HCT116 (cell line): ENCODE measurements at regions not wholly inside any gene's neighbourhood (a gene's known extent, or its start where the extent isn't known, plus 50 kb on each side); places are given as distances from the start of the nearest gene placed in this dataset.

Experiments
- ATAC-seq: fragments of 200-7000 bp; cut with Tn5 transposase; 2 replicates; pipeline ENCODE4 v1.9.1; 2020; ENCODE audit warnings: mild to moderate bottlenecking, moderate library complexity
- BruUV-seq: library from RNA; stranded (reverse); fragments of 400-500 nt; replicated peaks from 2 replicates; lab custom pipeline; 2021; lab: Mats Ljungman, UMichigan
- CTCF ChIA-PET: fragments of 300-600 bp; sonication (Branson Sonifier 250); formaldehyde crosslinking; loops from one replicate; lab custom pipeline; 2021; ENCODE audit warnings: antibody characterized with exemption; lab: Charles Lee
- POLR2A ChIA-PET: fragments of 300-600, 350-600 bp; sonication (Branson Sonifier 250); formaldehyde crosslinking; loops from one replicate; lab custom pipeline; 2021; ENCODE audit warnings: antibody characterized with exemption; lab: Charles Lee
- RAD21 ChIA-PET, 2 experiments: fragments of 300-600 bp; sonication (Branson Sonifier 250); formaldehyde crosslinking; loops; one replicate each; lab custom pipeline; 2023; ENCODE audit warnings: low total read pairs in 2 of 2; ENCODE audit not compliant: uncharacterized antibody in 2 of 2, unreplicated experiment in 2 of 2, low non-redundant PET in 1 of 2; lab: Charles Lee
- DNase-seq: peaks from one replicate; pipeline ENCODE4 v3.0.0-alpha.2; 2010; ENCODE audit warnings: low read depth, low spot score
- H2AFZ ChIP-seq: fragments of 200-600 bp; shearing (Covaris generic), sonication (generic); 2 replicates; pipeline ENCODE4 v1.6.1; 2017; ENCODE audit warnings: low read depth, mixed run types, mixed read lengths, antibody characterized with exemption, low read length; ENCODE audit not compliant: poor library complexity, severe bottlenecking
- H3K27ac ChIP-seq: 2 replicates; pipeline ENCODE4 v1.5.1; 2012; ENCODE audit warnings: low read depth, low read length
- H3K27me3 ChIP-seq: fragments of 200-600 bp; sonication (generic); 2 replicates; pipeline ENCODE4 v1.6.1; 2016; ENCODE audit warnings: mixed run types, low read length, mixed read lengths; ENCODE audit not compliant: insufficient read depth
- H3K36me3 ChIP-seq, 2 experiments: fragments of 200-500 bp in 1 of 2; fragments of 200-600 bp in 1 of 2; sonication (Bioruptor generic) in 1 of 2; sonication (generic) in 1 of 2; 2 replicates each; pipeline versions ENCODE4 v1.5.1 to v1.6.1; 2014 to 2016; ENCODE audit warnings: low read length in 2 of 2, inconsistent platforms in 1 of 2, mixed read lengths in 1 of 2, mixed run types in 1 of 2; ENCODE audit not compliant: insufficient read depth in 2 of 2, control insufficient read depth in 1 of 2
- H3K4me1 ChIP-seq, 2 experiments: fragments of 200-600 bp in 1 of 2; sonication (generic) in 1 of 2; 2 replicates each; pipeline versions ENCODE4 v1.5.1 to v1.6.1; 2012 to 2017; ENCODE audit warnings: low read length in 2 of 2, inconsistent platforms in 1 of 2, mild to moderate bottlenecking in 1 of 2, mixed read lengths in 1 of 2, mixed run types in 1 of 2, moderate library complexity in 1 of 2; ENCODE audit not compliant: insufficient read depth in 2 of 2, control insufficient read depth in 1 of 2
- H3K4me2 ChIP-seq: fragments of 200-600 bp; sonication (generic); 2 replicates; pipeline ENCODE4 v1.6.1; 2017; ENCODE audit warnings: mixed run types, low read length, mixed read lengths
- H3K4me3 ChIP-seq, 2 experiments: fragments of 200-600 bp in 1 of 2; sonication (generic) in 1 of 2; replicated peaks in 1 of 2; 2 replicates each; pipeline ENCODE4 v1.5.1; 2011 to 2016; ENCODE audit warnings: low read length in 2 of 2, control low read depth in 1 of 2, low read depth in 1 of 2, mild to moderate bottlenecking in 1 of 2, mixed read lengths in 1 of 2, mixed run types in 1 of 2
- H3K79me2 ChIP-seq: fragments of 200-600 bp; sonication (generic); 2 replicates; pipeline ENCODE4 v1.6.1; 2017; ENCODE audit warnings: mild to moderate bottlenecking, mixed run types, low read length, moderate library complexity, mixed read lengths; ENCODE audit not compliant: insufficient read depth
- H3K9ac ChIP-seq: fragments of 200-600 bp; sonication (generic); 2 replicates; pipeline ENCODE4 v1.6.1; 2016; ENCODE audit warnings: low read length, mixed read lengths
- H3K9me2 ChIP-seq: fragments of 200-600 bp; sonication (generic), shearing (Covaris generic); 2 replicates; pipeline ENCODE4 v1.6.1; 2017; ENCODE audit warnings: mixed run types, mild to moderate bottlenecking, moderate library complexity; ENCODE audit not compliant: insufficient read depth
- H3K9me3 ChIP-seq, 2 experiments: fragments of 200-500 bp in 1 of 2; fragments of 200-600 bp in 1 of 2; sonication (Bioruptor generic) in 1 of 2; sonication (generic) in 1 of 2; 2 replicates each; pipeline ENCODE4 v1.6.1; 2014 to 2017; ENCODE audit warnings: low read length in 2 of 2, mixed read lengths in 2 of 2, inconsistent platforms in 1 of 2, low read depth in 1 of 2, mild to moderate bottlenecking in 1 of 2, mixed run types in 1 of 2, moderate library complexity in 1 of 2; ENCODE audit not compliant: control insufficient read depth in 1 of 2, insufficient read depth in 1 of 2
- H4K20me1 ChIP-seq: fragments of 200-600 bp; sonication (generic), shearing (Covaris generic); 2 replicates; pipeline ENCODE4 v1.6.1; 2017; ENCODE audit warnings: mixed run types, mild to moderate bottlenecking, moderate library complexity; ENCODE audit not compliant: insufficient read depth
- ATF3 ChIP-seq: IDR thresholded peaks from 2 replicates; pipeline ENCODE4 v1.6.1; 2012
- CBX3 ChIP-seq: IDR thresholded peaks from 2 replicates; pipeline ENCODE4 v1.6.1; 2012; ENCODE audit warnings: low read depth
- CTCF ChIP-seq, 3 experiments: fragments of 200-600 bp in 1 of 3; sonication (generic) in 1 of 3; IDR thresholded peaks in 2 of 3; conservative IDR thresholded peaks in 1 of 3; 2 replicates each; pipeline ENCODE4 v1.5.1; 2012 to 2017; ENCODE audit warnings: low read depth in 2 of 3, low read length in 2 of 3, antibody characterized with exemption in 1 of 3, borderline replicate concordance in 1 of 3, control low read depth in 1 of 3, mild to moderate bottlenecking in 1 of 3, mixed read lengths in 1 of 3, mixed run types in 1 of 3, moderate library complexity in 1 of 3; ENCODE audit not compliant: insufficient read depth in 1 of 3
- EGR1 ChIP-seq: IDR thresholded peaks from 2 replicates; pipeline ENCODE4 v1.6.1; 2012; ENCODE audit warnings: low read depth
- EZH2 ChIP-seq: fragments of 200-600 bp; sonication (generic); IDR thresholded peaks from 2 replicates; pipeline ENCODE4 v1.6.1; 2017; ENCODE audit warnings: antibody characterized with exemption, mixed run types
- EZH2phosphoT487 ChIP-seq: fragments of 200-600 bp; IDR thresholded peaks from 2 replicates; pipeline ENCODE4 v1.6.1; 2018; ENCODE audit warnings: antibody characterized with exemption, borderline replicate concordance
- JUND ChIP-seq: IDR thresholded peaks from 2 replicates; pipeline ENCODE4 v1.6.1; 2012
- MAX ChIP-seq: IDR thresholded peaks from 2 replicates; pipeline ENCODE4 v1.6.1; 2012
- POLR2AphosphoS5 ChIP-seq: IDR thresholded peaks from 2 replicates; pipeline ENCODE4 v1.6.1; 2011; ENCODE audit warnings: mild to moderate bottlenecking, low read depth, low read length, moderate library complexity
- RAD21 ChIP-seq: IDR thresholded peaks from 2 replicates; pipeline ENCODE4 v1.6.1; 2012; ENCODE audit warnings: low read depth, mild to moderate bottlenecking
- SIN3A ChIP-seq: IDR thresholded peaks from 2 replicates; pipeline ENCODE4 v1.6.1; 2012; ENCODE audit warnings: low read depth
- SRF ChIP-seq: IDR thresholded peaks from 2 replicates; pipeline ENCODE4 v1.6.1; 2012; ENCODE audit warnings: low read depth
- TCF7L2 ChIP-seq: IDR thresholded peaks from 2 replicates; pipeline ENCODE4 v1.7.0; 2011; ENCODE audit warnings: borderline replicate concordance, inconsistent platforms; ENCODE audit not compliant: insufficient read depth, insufficient read length; ENCODE audit errors: extremely low read depth
- YY1 ChIP-seq: IDR thresholded peaks from 2 replicates; pipeline ENCODE4 v1.6.1; 2011; ENCODE audit warnings: low read length, low read depth, moderate library complexity, mild to moderate bottlenecking; ENCODE audit not compliant: insufficient replicate concordance; ENCODE audit errors: extremely low read depth
- ZFX ChIP-seq: fragments of 450-650 bp; IDR thresholded peaks from 2 replicates; pipeline ENCODE4 v1.6.1; 2017
- ZNF274 ChIP-seq: fragments of 200-500 bp; sonication (Bioruptor generic); IDR thresholded peaks from 2 replicates; pipeline ENCODE4 v1.6.1; 2014; ENCODE audit warnings: mild to moderate bottlenecking, low read depth, low read length, inconsistent platforms
- intact Hi-C: fragments of 100-400 bp; cut with micrococcal nuclease; formaldehyde crosslinking; loops from 2 replicates; pipeline ENCODE4 v1.10.0; 2022
- TF ChIP-seq, protein P1 (sequence below): IDR thresholded peaks from 2 replicates; pipeline ENCODE4 v1.6.1; 2011; ENCODE audit warnings: mild to moderate bottlenecking, low read length, moderate library complexity; ENCODE audit not compliant: insufficient replicate concordance; ENCODE audit errors: extremely low read depth

DNA sequence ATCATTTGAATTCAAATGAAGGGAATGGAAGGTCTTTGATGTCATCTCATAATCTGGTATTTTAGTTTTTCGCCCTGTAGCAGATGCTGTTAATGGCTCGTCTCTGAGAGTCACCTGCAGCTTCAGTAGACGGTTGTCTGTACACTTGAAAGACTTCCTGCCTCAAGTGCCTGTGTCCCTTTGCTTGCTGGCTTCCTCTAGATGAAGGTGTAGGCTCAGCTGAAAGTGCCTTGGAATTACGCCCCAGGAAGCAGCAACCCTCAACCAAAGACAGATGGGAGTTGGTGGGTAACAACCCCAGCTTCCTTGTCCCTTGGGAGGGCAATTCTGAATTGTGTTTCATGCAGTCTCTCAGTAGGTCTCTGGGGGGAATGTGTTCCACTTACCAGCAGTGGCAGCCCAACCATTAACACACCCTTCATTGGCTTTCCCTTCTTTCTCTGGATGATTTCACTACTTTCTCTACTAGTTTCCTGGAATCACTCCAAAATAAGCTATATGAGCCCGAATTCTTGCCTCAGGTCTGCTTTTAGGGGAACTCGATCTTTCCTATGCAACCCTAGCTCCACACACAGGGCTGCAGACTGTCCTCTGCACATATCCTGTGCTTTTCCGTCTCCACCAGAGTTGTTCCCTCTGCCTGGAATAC, 395.6 kb downstream of the DMAC1 start:
- RAD21 ChIA-PET, result no interaction called here
- Histone ChIP-seq H3K27me3 (no peaks in the 10 kb centered on the region), H3K27ac (no peak overlapping the region), H2AFZ (no peak overlapping the region), H3K4me1 (no peaks in the 10 kb centered on the region), H3K4me3 (no peak overlapping the region), H3K79me2 (no peaks in the 10 kb centered on the region), H3K9ac (no peak overlapping the region), H3K9me2 (no peaks in the 10 kb centered on the region), H3K36me3 (no peaks in the 10 kb centered on the region), H3K9me3 (no peaks in the 10 kb centered on the region), H3K4me2 (no peak overlapping the region), H4K20me1 (no peaks in the 10 kb centered on the region)
- DNase-seq (no peak), ATAC-seq (no peak)
- intact Hi-C loops, result loop anchor here (2.0 kb wide), 1 partner anchor 133 kb away; no protein-coding TSS in a partner anchor
- BruUV-seq, result no TSS peak
- CTCF ChIA-PET, result no interaction called here
- TF ChIP-seq EGR1 (no peak), ZNF274 (no peak), SIN3A (no peak), ZFX (no peak), MAX (no peak)
- POLR2A ChIA-PET, result no interaction called here

GRCh38 chr9:7403028-7403389, 396.6 kb downstream of the DMAC1 start:
- Histone ChIP-seq H3K4me3 (no peak overlapping the region), H2AFZ (no peak overlapping the region), H3K27ac (no peak overlapping the region), H3K9me3 (no peaks in the 10 kb centered on the region), H3K79me2 (no peaks in the 10 kb centered on the region), H3K27me3 (no peaks in the 10 kb centered on the region), H3K4me2 (no peak overlapping the region), H3K9ac (no peak overlapping the region), H3K4me1 (no peaks in the 10 kb centered on the region), H3K9me2 (no peaks in the 10 kb centered on the region), H4K20me1 (no peaks in the 10 kb centered on the region), H3K36me3 (no peaks in the 10 kb centered on the region)
- DNase-seq, result no peak
- ChIA-PET POLR2A (no interaction called here), RAD21 (no interaction called here), CTCF (interaction anchor here (1.4 kb wide), 1 partner anchor 351 kb away, joined by 3 read pairs; no protein-coding TSS in a partner anchor)
- intact Hi-C loops, result loop anchor here (2.0 kb wide), 1 partner anchor 134 kb away; no protein-coding TSS in a partner anchor
- ATAC-seq, result no peak
- BruUV-seq, result no TSS peak
- TF ChIP-seq YY1 (no peak), CTCF (IDR thresholded peaks at IDR 0.05 in 2 of 3, conservative IDR thresholded peaks at IDR 0.05 in 1 of 3; ENCODE audit: borderline replicate concordance in 1 of 3, insufficient read depth in 1 of 3, low read depth in 2 of 3, low read length in 2 of 3) (no peak), EZH2 (no peak), CBX3 (no peak), RAD21 (no peak), ZNF274 (no peak), SRF (no peak), POLR2AphosphoS5 (no peak), TCF7L2 (no peak), ATF3 (no peak), EZH2phosphoT487 (no peak), EGR1 (no peak), JUND (no peak)
- TF ChIP-seq, protein P1, sequence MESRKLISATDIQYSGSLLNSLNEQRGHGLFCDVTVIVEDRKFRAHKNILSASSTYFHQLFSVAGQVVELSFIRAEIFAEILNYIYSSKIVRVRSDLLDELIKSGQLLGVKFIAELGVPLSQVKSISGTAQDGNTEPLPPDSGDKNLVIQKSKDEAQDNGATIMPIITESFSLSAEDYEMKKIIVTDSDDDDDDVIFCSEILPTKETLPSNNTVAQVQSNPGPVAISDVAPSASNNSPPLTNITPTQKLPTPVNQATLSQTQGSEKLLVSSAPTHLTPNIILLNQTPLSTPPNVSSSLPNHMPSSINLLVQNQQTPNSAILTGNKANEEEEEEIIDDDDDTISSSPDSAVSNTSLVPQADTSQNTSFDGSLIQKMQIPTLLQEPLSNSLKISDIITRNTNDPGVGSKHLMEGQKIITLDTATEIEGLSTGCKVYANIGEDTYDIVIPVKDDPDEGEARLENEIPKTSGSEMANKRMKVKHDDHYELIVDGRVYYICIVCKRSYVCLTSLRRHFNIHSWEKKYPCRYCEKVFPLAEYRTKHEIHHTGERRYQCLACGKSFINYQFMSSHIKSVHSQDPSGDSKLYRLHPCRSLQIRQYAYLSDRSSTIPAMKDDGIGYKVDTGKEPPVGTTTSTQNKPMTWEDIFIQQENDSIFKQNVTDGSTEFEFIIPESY, result no peak
